Keratinocyte (primary cell): ENCODE measurements at regions not wholly inside any gene's neighbourhood (a gene's known extent, or its start where the extent isn't known, plus 50 kb on each side); places are given as distances from the start of the nearest gene placed in this dataset.

Experiments
- EZH2 ChIP-seq: IDR thresholded peaks from one replicate; pipeline ENCODE4 v1.6.1; 2012; ENCODE audit warnings: inconsistent platforms, mild to moderate bottlenecking, low read length, moderate library complexity
- TF ChIP-seq, protein P1 (sequence below), 3 experiments: IDR thresholded peaks in 1 of 3; conservative IDR thresholded peaks in 1 of 3; optimal IDR thresholded peaks in 1 of 3; 2 replicates in 2 of 3; 3 replicates in 1 of 3; pipeline versions ENCODE3 to v1.5.1; 2011; ENCODE audit warnings: low read length in 3 of 3, mild to moderate bottlenecking in 3 of 3, moderate library complexity in 2 of 3, control low read depth in 1 of 3, inconsistent platforms in 1 of 3; ENCODE audit not compliant: insufficient read depth in 2 of 3; ENCODE audit errors: extremely low read depth in 1 of 3

DNA sequence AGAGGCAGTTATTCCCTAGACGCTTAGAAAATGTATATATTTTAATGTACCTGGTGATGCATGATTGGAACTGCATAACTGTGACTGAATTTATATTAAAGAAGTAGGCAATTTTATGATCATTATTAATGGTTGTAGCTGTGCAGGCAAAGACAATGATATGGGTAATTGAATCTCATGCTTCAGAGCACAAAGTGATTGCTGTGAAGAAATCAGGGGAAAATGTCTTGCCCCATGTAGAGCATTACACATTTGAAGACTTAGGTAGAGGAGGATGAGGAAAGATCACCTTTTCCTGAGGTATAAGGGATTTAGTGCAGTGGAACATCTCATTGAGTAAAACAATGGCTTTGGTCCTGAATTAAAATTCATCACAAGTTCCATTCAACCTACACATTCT lies 246.8 kb upstream of the DCC start:
- no peak for TF ChIP-seq EZH2
- TF ChIP-seq, protein P1, sequence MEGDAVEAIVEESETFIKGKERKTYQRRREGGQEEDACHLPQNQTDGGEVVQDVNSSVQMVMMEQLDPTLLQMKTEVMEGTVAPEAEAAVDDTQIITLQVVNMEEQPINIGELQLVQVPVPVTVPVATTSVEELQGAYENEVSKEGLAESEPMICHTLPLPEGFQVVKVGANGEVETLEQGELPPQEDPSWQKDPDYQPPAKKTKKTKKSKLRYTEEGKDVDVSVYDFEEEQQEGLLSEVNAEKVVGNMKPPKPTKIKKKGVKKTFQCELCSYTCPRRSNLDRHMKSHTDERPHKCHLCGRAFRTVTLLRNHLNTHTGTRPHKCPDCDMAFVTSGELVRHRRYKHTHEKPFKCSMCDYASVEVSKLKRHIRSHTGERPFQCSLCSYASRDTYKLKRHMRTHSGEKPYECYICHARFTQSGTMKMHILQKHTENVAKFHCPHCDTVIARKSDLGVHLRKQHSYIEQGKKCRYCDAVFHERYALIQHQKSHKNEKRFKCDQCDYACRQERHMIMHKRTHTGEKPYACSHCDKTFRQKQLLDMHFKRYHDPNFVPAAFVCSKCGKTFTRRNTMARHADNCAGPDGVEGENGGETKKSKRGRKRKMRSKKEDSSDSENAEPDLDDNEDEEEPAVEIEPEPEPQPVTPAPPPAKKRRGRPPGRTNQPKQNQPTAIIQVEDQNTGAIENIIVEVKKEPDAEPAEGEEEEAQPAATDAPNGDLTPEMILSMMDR (optimal IDR thresholded peaks at IDR 0.05 in 1 of 3, IDR thresholded peaks at IDR 0.05 in 1 of 3, conservative IDR thresholded peaks at IDR 0.05 in 1 of 3; ENCODE audit: extremely low read depth in 1 of 3, insufficient read depth in 2 of 3, low read length in 3 of 3) = no peak
